ENCODE measurements at regions not wholly inside any gene's neighbourhood (a gene's known extent, or its start where the extent isn't known, plus 50 kb on each side); places are given as distances from the start of the nearest gene placed in this dataset.
"Not testable (repeated sequence)": the region's sequence is repeated elsewhere in the genome, so short reads cannot be mapped to it uniquely, and the experiment has no call there.

GRCh38 chr4:14371131-14371530 lies 631.1 kb upstream of the CPEB2 start:
- no peak for DNase-seq (ENCODE audit: low spot score)

GRCh38 chr4:14375816-14376215 lies 626.5 kb upstream of the CPEB2 start:
- no peak for DNase-seq (ENCODE audit: low spot score)

DNA sequence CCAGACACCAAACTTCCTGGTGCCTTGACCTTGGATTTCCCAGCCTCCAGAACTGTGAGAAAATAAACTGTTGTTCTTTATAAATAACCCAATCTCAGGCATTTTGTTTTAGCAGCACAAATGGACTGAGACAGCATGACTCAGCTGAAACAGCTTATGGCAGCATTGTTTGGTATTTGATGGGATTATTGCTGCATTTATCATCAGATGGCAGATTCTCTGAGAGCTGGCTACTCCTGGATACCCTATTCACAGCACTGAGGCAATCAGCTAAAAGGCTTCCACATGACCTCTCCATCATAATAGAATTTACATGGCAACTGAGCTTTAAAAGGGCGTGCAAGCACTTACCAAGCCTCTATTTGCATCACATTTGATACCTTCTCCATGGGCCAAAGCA lies 623.1 kb upstream of the CPEB2 start:
- DNase-seq (ENCODE audit: low spot score): no peak

DNA sequence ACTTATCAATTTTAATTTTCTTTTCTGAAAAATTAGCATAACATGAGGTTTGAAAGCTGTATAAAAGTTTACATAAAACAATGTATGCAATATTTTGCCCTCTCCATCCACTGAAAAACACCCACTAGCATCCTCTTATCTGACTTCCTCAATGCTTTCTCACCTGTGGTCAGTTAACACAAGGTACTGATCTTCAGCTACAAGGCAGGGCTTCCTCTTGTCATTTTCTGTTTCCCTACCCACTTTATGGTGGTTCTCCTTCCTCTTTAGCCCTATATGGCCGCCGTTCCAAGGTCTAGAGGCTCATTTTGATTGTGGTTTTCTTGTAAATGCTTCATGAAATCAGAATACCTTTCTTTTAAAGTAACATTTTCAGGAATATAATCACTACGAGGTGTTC lies 618.6 kb upstream of the CPEB2 start:
- DNase-seq (ENCODE audit: low spot score): no peak

DNA sequence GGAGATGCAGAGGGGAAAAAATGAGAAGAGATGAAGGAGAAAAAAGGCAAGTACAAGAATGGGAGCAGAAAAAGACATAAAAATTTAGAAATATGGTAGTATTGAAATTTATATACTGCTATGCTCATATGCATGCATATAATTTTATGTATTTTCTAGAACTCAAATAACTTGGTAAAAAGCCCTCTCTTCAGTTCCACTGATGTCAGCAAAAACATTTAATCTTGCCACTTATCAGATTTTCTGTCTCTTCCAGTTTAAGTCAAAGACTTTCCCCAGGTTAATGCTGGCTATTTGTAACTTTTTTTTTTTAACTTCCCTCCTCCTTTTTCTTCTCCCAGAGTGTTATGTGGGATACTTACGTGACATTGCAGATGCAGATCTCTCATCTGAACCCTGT lies 617.5 kb upstream of the CPEB2 start:
- no peak for DNase-seq (ENCODE audit: low spot score)

- no peak for DNase-seq (ENCODE audit: low spot score)
Measured at GRCh38 chr4:14386196-14386595, 616.1 kb upstream of the CPEB2 start.

DNA sequence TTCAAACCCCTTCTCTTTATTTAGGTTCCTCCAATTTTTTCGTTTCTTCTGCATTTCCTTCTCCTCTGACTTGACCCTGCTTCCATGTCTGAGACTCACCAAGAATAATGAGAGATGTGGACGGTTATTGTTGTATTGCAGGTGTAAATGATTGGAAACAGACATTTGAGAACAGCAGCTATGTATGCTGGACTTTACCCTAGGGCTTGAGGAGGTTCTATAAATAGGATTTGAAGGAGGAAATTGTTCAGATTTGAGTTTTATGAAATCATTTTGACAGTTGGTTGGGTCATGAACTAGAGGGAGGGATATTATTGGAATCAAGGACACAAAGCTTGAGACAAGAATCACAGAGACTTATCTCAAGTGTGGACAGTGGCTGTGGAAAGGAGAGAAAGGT lies 614.6 kb upstream of the CPEB2 start:
- no peak for DNase-seq (ENCODE audit: low spot score)

- no peak for DNase-seq (ENCODE audit: low spot score)
Measured at GRCh38 chr4:14392378-14392777, 609.9 kb upstream of the CPEB2 start.

DNA sequence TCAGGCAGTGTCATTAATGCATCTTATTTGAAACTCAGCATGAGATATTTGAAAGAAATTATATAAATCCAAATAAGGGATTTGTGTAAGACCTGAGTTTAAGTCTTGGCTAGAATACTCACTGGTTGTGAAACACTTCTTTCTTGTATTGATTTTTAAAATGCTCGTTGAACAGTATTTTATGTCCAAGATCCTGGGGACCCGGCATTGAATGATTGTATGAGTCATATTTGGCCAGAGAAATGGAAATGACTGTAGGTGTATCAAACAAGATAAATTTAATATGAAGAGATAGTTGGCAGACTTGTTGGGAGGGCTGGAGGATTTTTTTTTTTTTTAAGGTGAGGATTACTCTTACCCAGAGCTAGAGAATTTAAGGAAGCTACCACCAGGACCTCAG lies 606.1 kb upstream of the CPEB2 start:
- no peak for DNase-seq (ENCODE audit: low spot score)

- DNase-seq (ENCODE audit: low spot score): no peak
Measured at GRCh38 chr4:14399848-14400247, 602.4 kb upstream of the CPEB2 start.

DNA sequence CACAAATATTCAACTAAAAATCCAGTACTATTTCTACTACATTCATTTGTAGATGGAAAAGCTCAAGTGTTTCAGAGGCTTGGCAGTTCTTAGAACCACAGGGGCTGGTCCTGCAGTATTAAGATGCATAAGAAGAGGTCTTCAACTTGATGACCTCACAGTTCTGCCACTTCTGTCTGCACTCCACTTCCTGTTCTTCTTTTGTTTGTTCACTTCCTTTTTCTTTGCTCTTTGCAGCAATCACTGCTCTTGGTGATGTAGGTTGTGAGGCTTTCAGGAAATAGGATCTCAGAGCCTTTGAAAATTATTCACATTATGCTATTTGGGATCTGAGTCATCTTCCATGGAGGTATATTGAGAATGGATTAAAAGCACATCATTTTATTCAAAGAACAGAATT lies 602.0 kb upstream of the CPEB2 start:
- DNase-seq (ENCODE audit: low spot score): no peak

GRCh38 chr4:14403132-14403531 lies 599.1 kb upstream of the CPEB2 start:
- no peak for DNase-seq (ENCODE audit: low spot score)

GRCh38 chr4:14404730-14405129 lies 597.6 kb upstream of the CPEB2 start:
- DNase-seq (ENCODE audit: low spot score): no peak

GRCh38 chr4:14410516-14410915 lies 591.8 kb upstream of the CPEB2 start:
- no peak for DNase-seq (ENCODE audit: low spot score)

GRCh38 chr4:14415146-14415545 lies 587.1 kb upstream of the CPEB2 start:
- DNase-seq (ENCODE audit: low spot score): no peak

GRCh38 chr4:14419516-14419915 lies 582.8 kb upstream of the CPEB2 start:
- DNase-seq (ENCODE audit: low spot score): no peak

GRCh38 chr4:14426297-14426696 lies 576.0 kb upstream of the CPEB2 start:
- DNase-seq (ENCODE audit: low spot score): not testable (repeated sequence)

DNA sequence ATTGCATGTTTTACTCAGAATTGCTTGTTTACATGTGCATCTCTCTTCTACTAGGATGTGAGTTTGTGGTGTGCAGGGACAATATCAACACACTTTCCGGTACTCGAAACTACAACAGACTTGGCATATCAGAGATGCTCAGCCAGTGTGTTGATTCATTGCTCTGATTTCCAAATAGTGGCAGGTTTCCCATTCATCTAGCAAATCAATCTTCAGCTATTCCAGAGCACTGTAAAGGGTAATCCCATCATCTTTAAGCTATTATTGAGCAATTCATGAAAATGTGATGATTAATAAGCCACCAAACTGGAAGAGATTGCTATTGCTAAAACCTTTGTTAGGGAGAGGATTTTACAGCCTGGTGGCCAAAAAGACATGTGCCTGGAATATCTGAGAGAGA lies 574.2 kb upstream of the CPEB2 start:
- DNase-seq (ENCODE audit: low spot score): no peak

DNA sequence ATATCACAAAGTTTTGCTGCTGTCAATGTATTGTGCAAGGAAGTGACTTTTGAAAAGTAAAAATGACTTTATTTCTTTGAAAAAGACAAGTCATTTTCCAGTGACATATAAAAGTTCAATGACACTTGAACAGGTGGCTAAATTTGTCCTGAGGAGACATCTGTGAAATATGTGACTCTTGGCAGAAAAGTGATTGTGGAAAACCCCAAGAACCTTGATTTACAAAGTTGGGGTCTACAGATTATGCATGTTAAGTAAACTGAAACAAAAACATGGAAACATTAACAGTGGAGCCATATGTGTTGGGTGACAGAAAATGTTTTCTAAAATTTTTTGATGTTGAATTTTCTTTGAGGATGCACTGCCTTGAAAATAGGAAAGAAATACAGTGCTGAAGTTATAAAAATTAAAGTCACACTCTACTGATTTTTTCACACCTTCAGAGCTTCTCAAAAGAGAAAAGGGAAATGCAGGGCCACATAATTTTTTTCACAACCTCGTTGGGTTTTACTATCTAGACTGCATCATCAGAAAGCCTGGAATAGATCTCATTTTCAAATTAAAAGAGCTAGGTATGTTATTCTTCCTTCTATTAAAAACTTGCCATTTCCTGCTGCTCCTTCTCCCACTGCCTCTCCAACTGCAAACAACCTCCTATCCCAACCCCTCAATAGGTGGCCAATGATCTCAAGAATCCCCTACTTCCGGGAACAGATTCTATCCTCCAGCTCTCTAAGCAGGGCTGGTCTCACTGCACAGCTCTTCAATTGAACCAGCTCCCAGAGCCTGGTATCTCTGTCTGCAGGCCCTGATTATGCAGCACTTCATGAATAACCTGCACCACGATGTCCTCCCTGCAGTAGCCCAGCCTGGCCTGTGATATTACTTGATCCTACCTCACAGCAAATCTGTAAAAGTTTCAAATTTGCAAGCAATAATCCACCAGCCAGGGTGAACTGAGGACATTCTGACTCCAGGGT lies 570.8 kb upstream of the CPEB2 start:
- DNase-seq (ENCODE audit: low spot score): no peak

GRCh38 chr4:14434483-14434882 lies 567.8 kb upstream of the CPEB2 start:
- DNase-seq (ENCODE audit: low spot score): no peak

GRCh38 chr4:14434916-14435315 lies 567.4 kb upstream of the CPEB2 start:
- no peak for DNase-seq (ENCODE audit: low spot score)

DNA sequence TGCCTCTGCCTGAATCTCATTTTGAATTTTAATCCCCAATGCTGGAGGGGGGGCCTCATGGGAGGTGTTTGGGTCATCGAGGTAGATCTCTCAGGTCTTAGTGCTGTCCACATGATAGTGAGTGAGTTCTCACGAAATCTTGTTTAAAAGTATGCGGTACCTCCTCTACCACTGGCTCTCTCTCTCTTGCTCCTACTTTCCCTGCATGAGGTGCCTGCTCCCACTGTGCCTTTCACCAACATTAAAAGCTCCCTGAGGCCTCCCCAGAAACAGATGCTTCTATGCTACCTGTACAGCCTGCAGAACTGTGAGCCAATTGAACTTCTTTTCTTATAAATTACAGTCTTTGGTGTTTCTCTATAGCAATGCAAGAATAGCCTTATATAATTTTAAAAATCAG lies 560.7 kb upstream of the CPEB2 start:
- DNase-seq (ENCODE audit: low spot score): no peak

DNA sequence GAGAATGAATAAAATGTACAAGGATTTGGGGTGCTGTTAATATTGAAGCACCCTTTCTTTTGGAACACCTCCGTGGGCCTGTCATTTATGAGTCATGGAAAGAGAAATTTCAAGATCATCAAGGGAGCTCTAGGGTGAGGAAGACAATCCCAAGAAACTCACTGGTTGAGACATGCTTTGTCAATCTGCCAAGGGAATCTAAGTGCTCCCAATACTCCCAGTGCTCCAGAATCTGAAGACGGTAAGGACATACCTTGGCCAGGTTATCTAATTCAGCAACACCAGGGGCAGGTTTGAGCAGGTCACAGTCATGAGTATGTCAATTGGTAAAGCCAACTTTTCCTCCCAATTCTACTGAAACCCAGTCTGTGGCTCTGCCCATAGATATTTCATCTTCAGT lies 556.4 kb upstream of the CPEB2 start:
- peak; percentile 34 for DNase-seq (ENCODE audit: low spot score)

GRCh38 chr4:14446311-14446710 lies 556.0 kb upstream of the CPEB2 start:
- peak; percentile 18 for DNase-seq (ENCODE audit: low spot score)

Data from putamen (tissue), 1 donor.